ENCODE measurements at regions not wholly inside any gene's neighbourhood (a gene's known extent, or its start where the extent isn't known, plus 50 kb on each side); places are given as distances from the start of the nearest gene placed in this dataset.
A peak's percentile ranks its signal among the peaks of the same experiment; 100 is the strongest.
"Not testable (repeated sequence)": the region's sequence is repeated elsewhere in the genome, so short reads cannot be mapped to it uniquely, and the experiment has no call there.

DNA sequence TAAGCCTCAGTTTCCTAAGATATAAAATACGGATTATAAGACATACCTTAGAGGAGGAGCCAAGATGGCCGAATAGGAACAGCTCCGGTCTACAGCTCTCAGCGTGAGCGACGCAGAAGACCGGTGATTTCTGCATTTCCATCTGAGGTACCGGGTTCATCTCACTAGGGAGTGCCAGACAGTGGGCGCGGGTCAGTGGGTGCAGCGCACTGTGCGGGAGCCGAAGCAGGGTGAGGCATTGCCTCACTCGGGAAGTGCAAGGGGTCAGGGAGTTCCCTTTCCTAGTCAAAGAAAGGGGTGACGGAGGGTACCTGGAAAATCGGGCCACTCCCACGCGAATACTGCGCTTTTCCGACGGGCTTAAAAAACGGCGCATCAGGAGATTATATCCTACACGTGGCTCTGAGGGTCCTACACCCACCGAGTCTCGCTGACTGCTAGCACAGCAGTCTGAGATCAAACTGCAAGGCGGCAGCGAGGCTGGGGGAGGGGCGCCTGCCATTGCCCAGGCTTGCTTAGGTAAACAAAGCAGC lies 1877.1 kb upstream of the C9orf72 start:
- DNase-seq (ENCODE audit: low read depth) = not testable (repeated sequence)

- peak; percentile 64 for DNase-seq (ENCODE audit: low read depth)
Measured at GRCh38 chr9:29456940-29457339, 1883.7 kb upstream of the C9orf72 start.

- no peak for DNase-seq (ENCODE audit: low read depth)
Measured at GRCh38 chr9:29475471-29475870, 1902.2 kb upstream of the C9orf72 start.

DNA sequence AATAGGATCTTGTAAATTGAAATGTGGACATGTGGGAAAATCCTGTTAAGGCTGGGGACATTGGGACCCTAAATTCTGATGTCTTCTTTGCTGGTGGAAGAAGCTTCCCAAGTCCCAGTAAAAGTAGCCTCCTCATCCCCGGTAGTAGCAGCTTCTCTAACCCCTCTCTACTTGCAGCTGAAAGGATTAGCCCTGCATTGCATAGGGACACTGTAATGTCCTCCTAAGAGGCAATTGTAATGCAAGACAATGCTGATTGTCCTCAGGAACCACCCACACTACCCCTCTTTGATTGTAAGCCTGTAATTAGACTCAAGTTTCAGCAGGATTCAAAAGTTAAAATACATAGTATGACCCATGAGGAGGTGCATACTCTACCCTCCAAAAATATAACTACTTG lies 1938.4 kb upstream of the C9orf72 start:
- no peak for DNase-seq (ENCODE audit: low read depth)

DNA sequence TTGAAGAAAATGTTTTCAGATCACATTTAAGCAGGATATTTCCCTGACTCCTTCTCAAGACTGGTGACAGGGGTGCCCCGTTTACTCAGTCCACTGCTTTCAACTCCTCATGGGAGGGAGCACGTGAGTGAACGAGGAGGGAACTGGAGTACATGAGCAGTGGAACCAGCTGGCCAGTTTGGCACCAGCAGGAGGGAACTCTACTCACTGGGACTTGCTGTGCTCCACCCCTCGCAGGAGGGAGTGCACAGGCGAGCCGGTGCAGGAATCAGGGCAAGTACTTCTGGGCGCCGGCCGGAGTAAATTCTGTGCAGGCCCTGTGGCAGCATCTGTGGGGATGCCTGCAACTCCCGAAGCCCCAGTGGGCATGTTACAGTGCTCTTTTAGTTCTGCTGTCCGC lies 1941.1 kb upstream of the C9orf72 start:
- DNase-seq (ENCODE audit: low read depth) = peak; percentile 4

GRCh38 chr9:29514862-29515261 lies 1941.6 kb upstream of the C9orf72 start:
- DNase-seq (ENCODE audit: low read depth) = no peak

DNA sequence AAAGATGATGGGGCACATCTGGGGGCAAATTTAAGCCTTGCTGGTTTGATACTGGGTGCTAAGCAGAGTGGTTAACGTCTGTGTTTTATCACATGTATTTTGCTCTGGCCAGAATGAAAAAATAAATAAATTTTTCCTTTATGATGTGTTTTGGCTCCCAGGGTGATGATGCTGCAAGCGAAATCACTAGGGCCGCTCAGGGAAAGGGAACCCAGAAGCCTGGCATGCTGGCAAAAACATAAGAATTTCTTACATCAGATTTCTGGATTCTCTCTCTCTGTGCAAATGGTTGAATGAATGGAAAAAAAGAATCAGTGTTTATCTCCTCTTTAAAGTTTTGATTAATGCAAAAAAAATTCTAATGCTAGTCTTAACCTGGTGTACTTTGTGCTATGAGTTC lies 1975.2 kb upstream of the C9orf72 start:
- DNase-seq (ENCODE audit: low read depth) = no peak

DNA sequence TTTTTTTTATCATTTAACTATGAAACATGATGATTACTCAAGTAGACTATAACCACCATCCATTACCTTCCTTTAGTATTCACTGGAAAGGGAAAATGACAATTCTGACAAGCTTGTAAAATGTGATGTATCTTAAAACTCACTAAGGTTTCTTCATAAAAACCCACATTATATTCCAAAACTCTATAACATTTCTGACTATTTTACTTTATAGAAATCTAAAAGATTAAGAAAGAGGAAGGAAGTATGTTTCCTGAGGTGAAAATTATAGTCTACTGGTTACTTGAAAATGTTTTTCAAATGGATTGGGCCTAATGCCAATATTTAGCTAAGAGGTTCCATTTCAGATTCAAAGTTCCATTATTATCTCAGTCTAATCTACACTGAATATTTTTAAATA lies 1982.2 kb upstream of the C9orf72 start:
- DNase-seq (ENCODE audit: low read depth) = no peak

GRCh38 chr9:29556317-29556716 lies 1983.0 kb upstream of the C9orf72 start:
- DNase-seq (ENCODE audit: low read depth) = peak; percentile 84

GRCh38 chr9:29556746-29557145 lies 1983.5 kb upstream of the C9orf72 start:
- no peak for DNase-seq (ENCODE audit: low read depth)

GRCh38 chr9:29564564-29564963 lies 1991.3 kb upstream of the C9orf72 start:
- DNase-seq (ENCODE audit: low read depth) = no peak

- no peak for DNase-seq (ENCODE audit: low read depth)
Measured at GRCh38 chr9:29575219-29575618, 2001.9 kb upstream of the C9orf72 start.

DNA sequence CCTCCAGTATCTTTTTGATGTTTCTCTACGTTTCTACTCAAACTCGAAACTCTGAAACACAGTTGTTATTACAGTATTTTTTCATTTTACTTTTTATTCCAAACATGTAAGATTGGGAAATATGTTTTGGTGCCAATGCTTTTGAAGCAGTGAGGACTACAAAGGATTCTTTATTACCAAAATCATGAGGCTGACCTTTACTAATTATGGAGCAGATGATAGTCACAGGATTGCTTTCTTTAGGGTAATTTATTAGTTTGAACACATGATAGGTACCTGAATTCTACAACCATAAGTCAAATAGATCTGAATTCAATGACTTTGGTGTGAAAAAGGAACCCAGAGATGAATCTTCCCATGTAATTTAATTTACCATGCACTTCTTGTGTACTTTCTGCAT lies 2015.1 kb upstream of the C9orf72 start:
- no peak for DNase-seq (ENCODE audit: low read depth)

DNA sequence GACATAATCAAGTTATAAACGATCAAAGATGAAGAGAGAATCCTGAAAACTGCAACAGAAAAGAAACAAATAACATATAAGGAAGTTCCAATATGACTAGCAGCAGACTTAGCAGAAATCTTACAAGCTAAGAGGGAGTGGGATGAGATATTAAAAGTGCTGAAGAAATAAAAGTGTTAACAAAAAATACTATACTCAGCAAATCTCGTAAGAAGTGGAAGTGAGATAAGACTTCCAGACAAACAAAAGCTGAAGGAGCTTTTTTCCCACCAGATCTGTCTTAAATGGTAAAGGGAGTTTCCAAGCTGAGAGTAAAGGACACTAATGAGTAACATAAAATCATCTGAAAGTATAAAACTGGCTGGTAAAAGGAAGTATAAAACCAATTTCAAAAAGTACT lies 2036.0 kb upstream of the C9orf72 start:
- DNase-seq (ENCODE audit: low read depth) = no peak

DNA sequence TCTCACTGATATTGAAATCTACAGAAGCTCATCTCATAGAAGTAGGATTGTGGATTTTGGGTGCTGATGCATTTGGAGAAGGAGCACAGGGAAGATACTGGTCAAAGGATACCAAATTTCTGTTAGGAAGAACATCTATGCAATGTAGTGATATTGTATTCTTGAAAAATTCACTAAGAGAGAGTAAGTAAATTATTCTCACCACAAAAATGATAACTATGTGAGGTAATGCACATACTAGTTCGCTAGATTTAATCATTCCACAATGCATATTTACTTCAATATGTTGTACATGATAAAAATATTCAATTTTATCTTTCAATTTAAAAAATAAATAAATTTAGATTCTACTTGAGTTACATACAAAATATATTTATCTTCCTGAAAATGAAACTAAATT lies 2040.5 kb upstream of the C9orf72 start:
- DNase-seq (ENCODE audit: low read depth) = no peak

- DNase-seq (ENCODE audit: low read depth) = no peak
Measured at GRCh38 chr9:29616844-29617243, 2043.6 kb upstream of the C9orf72 start.

GRCh38 chr9:29625292-29625731 lies 2052.0 kb upstream of the C9orf72 start:
- peak; percentile 58 for DNase-seq (ENCODE audit: low read depth)

DNA sequence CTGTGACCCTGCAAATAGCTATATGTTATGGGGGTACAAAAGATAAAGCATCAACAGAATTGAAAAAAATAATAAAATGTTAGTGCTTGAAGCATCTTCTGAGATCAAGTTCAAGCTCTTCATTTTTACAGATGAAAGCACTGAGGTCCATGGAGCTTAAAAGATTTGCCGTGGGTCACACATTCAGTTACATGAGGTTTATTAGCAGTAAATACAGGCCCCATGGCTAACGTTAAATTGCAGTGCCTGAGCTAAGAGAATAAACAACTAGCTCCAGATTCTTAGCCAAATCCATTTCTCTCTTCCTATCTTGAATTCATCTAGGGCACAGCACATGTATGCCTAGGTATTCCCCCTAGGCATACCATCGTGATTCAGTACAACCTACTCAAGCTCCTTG lies 2052.7 kb upstream of the C9orf72 start:
- no peak for DNase-seq (ENCODE audit: low read depth)

- peak; percentile 15 for DNase-seq (ENCODE audit: low read depth)
Measured at GRCh38 chr9:29628856-29629255, 2055.6 kb upstream of the C9orf72 start.

GRCh38 chr9:29637471-29638237 lies 2064.4 kb upstream of the C9orf72 start:
- DNase-seq (ENCODE audit: low read depth) = no peak

- no peak for DNase-seq (ENCODE audit: low read depth)
Measured at GRCh38 chr9:29640507-29640906, 2067.2 kb upstream of the C9orf72 start.

DNA sequence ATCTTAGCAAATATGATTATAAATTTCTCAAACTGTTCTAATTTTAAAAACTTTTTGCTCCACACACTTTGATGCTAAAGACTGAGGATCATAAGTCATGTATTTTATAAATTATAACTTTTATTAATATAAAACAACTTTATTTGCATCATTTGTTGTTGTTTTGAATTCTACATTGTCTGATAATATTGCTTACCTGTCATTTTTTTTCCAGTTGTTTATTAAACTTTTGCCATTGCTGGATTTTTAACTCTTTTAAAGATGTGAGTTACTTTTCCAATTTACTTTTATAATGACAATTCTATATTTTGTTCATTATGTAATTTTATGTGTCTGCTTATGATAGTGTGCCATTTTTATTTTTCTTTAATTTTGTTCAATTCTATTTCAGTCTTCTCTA lies 2071.2 kb upstream of the C9orf72 start:
- DNase-seq (ENCODE audit: low read depth) = no peak

DNA sequence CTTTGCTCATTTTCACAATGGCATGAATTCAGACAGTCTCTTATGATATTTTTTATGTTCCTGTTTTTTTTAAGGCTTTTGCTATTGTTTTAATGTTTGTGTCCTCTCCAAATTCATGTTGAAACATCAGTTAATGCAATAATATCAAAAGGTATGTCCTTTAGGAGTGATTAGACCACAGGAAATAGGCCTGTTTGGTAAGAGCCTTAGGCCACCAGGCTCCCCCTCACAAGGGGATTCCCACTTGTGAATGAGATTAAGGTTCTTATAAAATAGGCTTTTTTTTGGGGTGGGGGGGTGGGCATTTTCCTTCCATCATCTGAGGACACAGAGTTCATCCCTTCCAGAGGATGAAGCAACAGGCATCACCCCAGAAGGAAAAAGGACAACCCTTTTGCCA lies 2074.2 kb upstream of the C9orf72 start:
- DNase-seq (ENCODE audit: low read depth) = no peak

All from myocyte (in vitro differentiated cells).